OCI-LY7 (cell line): ENCODE measurements at regions not wholly inside any gene's neighbourhood (a gene's known extent, or its start where the extent isn't known, plus 50 kb on each side); places are given as distances from the start of the nearest gene placed in this dataset.

Source experiments
- BruUV-seq: library from RNA; stranded (reverse); fragments of 400-500 nt; replicated peaks from 2 replicates; lab custom pipeline; 2021; lab: Mats Ljungman, UMichigan
- CTCF ChIA-PET: fragments of 300-600 bp; sonication (Branson Sonifier 250); formaldehyde crosslinking; loops from one replicate; lab custom pipeline; 2022; ENCODE audit warnings: antibody characterized with exemption; ENCODE audit not compliant: unreplicated experiment; lab: Charles Lee
- POLR2A ChIA-PET: fragments of 300-600 bp; sonication (Branson Sonifier 250); formaldehyde crosslinking; loops from one replicate; lab custom pipeline; 2022; ENCODE audit warnings: antibody characterized with exemption; lab: Charles Lee
- DNase-seq: peaks from one replicate; pipeline ENCODE4 v3.0.0-alpha.2; 2015; ENCODE audit warnings: low spot score
- H2AFZ ChIP-seq: fragments of 200-600 bp; sonication (generic), shearing (Covaris generic); 2 replicates; pipeline ENCODE4 v1.6.1; 2014; ENCODE audit warnings: mild to moderate bottlenecking, antibody characterized with exemption, low read length, moderate library complexity
- H3K27ac ChIP-seq: fragments of 200-600 bp; sonication (generic); 2 replicates; pipeline ENCODE4 v1.5.1; 2014; ENCODE audit warnings: mixed run types, low read depth, mild to moderate bottlenecking, moderate library complexity, low read length, inconsistent platforms; ENCODE audit not compliant: poor library complexity, severe bottlenecking
- H3K36me3 ChIP-seq: fragments of 200-600 bp; sonication (generic); 2 replicates; pipeline ENCODE4 v1.6.1; 2014; ENCODE audit warnings: mild to moderate bottlenecking, antibody characterized with exemption, low read length, moderate library complexity, mixed read lengths; ENCODE audit not compliant: insufficient read depth
- H3K4me1 ChIP-seq: fragments of 200-600 bp; sonication (generic); 2 replicates; pipeline ENCODE4 v1.5.1; 2014; ENCODE audit warnings: mild to moderate bottlenecking, low read length; ENCODE audit not compliant: insufficient read depth, poor library complexity, severe bottlenecking
- H3K4me2 ChIP-seq: fragments of 200-600 bp; sonication (generic); 2 replicates; pipeline ENCODE4 v1.6.1; 2014; ENCODE audit warnings: mild to moderate bottlenecking, low read length
- H3K4me3 ChIP-seq: fragments of 200-600 bp; sonication (generic); 2 replicates; pipeline ENCODE4 v1.5.1; 2014; ENCODE audit warnings: mild to moderate bottlenecking, low read depth, low read length; ENCODE audit not compliant: poor library complexity, severe bottlenecking
- H3K79me2 ChIP-seq: fragments of 200-600 bp; sonication (generic); 2 replicates; pipeline ENCODE4 v1.6.1; 2016; ENCODE audit warnings: low read depth, mild to moderate bottlenecking, low read length, moderate library complexity, mixed read lengths; ENCODE audit not compliant: insufficient read depth
- H3K9me2 ChIP-seq: fragments of 200-600 bp; sonication (generic); 2 replicates; pipeline ENCODE4 v1.6.1; 2016; ENCODE audit warnings: mild to moderate bottlenecking, low read length, mixed read lengths; ENCODE audit not compliant: insufficient read depth
- H3K9me3 ChIP-seq: fragments of 200-600 bp; sonication (generic); 2 replicates; pipeline ENCODE4 v1.6.1; 2014; ENCODE audit warnings: mild to moderate bottlenecking, mixed run types, low read length, mixed read lengths
- H4K20me1 ChIP-seq: fragments of 200-600 bp; sonication (generic); 2 replicates; pipeline ENCODE4 v1.6.1; 2014; ENCODE audit warnings: mild to moderate bottlenecking, antibody characterized with exemption, low read length, moderate library complexity, mixed read lengths; ENCODE audit not compliant: insufficient read depth
- CTCF ChIP-seq: fragments of 200-600 bp; sonication (generic); conservative IDR thresholded peaks from 2 replicates; pipeline ENCODE4 v1.5.1; 2014; ENCODE audit warnings: mild to moderate bottlenecking, antibody characterized with exemption, low read length, moderate library complexity, mixed read lengths
- EZH2phosphoT487 ChIP-seq: fragments of 200-600 bp; sonication (generic); IDR thresholded peaks from 2 replicates; pipeline ENCODE4 v1.6.1; 2018; ENCODE audit warnings: low read depth, borderline replicate concordance, mild to moderate bottlenecking, mixed run types, antibody characterized with exemption, low read length, moderate library complexity, mixed read lengths
- intact Hi-C: fragments of 100-400 bp; cut with micrococcal nuclease; formaldehyde crosslinking; loops from one replicate; pipeline ENCODE4 v1.10.0; 2022; ENCODE audit not compliant: unreplicated experiment

- Histone ChIP-seq H3K4me2 (no peak overlapping the region), H3K9me2 (no peaks in the 10 kb centered on the region), H3K4me1 (no peaks in the 10 kb centered on the region), H3K79me2 (no peaks in the 10 kb centered on the region), H3K27ac (no peak overlapping the region), H2AFZ (no peak overlapping the region), H3K36me3 (no peaks in the 10 kb centered on the region), H3K9me3 (no peaks in the 10 kb centered on the region), H3K4me3 (no peak overlapping the region), H4K20me1 (no peaks in the 10 kb centered on the region)
- intact Hi-C loops = no loop called here
- no peak for DNase-seq
- ChIA-PET POLR2A (no interaction called here), CTCF (no interaction called here)
- no peak for TF ChIP-seq EZH2phosphoT487
- TF ChIP-seq CTCF = no peak
- no TSS peak for BruUV-seq
Observed at GRCh38 chr5:130808691-130809090, 356.4 kb downstream of the HINT1 start.

- BruUV-seq = no TSS peak
- ChIA-PET CTCF (no interaction called here), POLR2A (no interaction called here)
- H2AFZ ChIP-seq = no peak overlapping the region
- intact Hi-C loops = no loop called here
- H3K9me3 ChIP-seq = 0 out of 2 replicates have a peak, but pooled peaks cover 4% of the 10 kb centered on the region
- H3K4me3 ChIP-seq = no peak overlapping the region
- TF ChIP-seq EZH2phosphoT487 (no peak), CTCF (no peak)
- no peaks in the 10 kb centered on the region for H3K79me2 ChIP-seq
- H3K36me3 ChIP-seq = no peaks in the 10 kb centered on the region
- no peaks in the 10 kb centered on the region for H3K9me2 ChIP-seq
- H3K4me2 ChIP-seq = no peak overlapping the region
- no peak overlapping the region for H3K27ac ChIP-seq
- DNase-seq = no peak
- no peaks in the 10 kb centered on the region for H4K20me1 ChIP-seq
- no peaks in the 10 kb centered on the region for H3K4me1 ChIP-seq
Observed at GRCh38 chr5:130805648-130806047, 359.4 kb downstream of the HINT1 start.

- intact Hi-C loops = no loop called here
- no peak for DNase-seq
- Histone ChIP-seq H4K20me1 (no peaks in the 10 kb centered on the region), H3K27ac (no peak overlapping the region), H3K4me1 (no peaks in the 10 kb centered on the region), H3K4me3 (no peak overlapping the region), H3K36me3 (no peaks in the 10 kb centered on the region), H3K9me3 (0 out of 2 replicates have a peak, but pooled peaks cover 4% of the 10 kb centered on the region), H3K79me2 (no peaks in the 10 kb centered on the region), H3K4me2 (no peak overlapping the region), H3K9me2 (no peaks in the 10 kb centered on the region), H2AFZ (no peak overlapping the region)
- no peak for TF ChIP-seq CTCF
- no peak for TF ChIP-seq EZH2phosphoT487
- ChIA-PET POLR2A (interaction anchor here (0.6 kb wide), 1 partner anchor 485 kb away, joined by 3 read pairs; no protein-coding TSS in a partner anchor), CTCF (no interaction called here)
- BruUV-seq = no TSS peak
Observed at GRCh38 chr5:130805036-130805435, 360.0 kb downstream of the HINT1 start.
